ENCODE measurements at regions not wholly inside any gene's neighbourhood (a gene's known extent, or its start where the extent isn't known, plus 50 kb on each side); places are given as distances from the start of the nearest gene placed in this dataset.

- no peak overlapping the region for H3K4me3 ChIP-seq (ENCODE audit: low read depth, low read length)
- no peak for DNase-seq (ENCODE audit: low read depth)
- TF ChIP-seq CTCF (conservative IDR thresholded peaks at IDR 0.05; ENCODE audit: low read depth, low read length), result no peak
Measured at GRCh38 chr5:118597543-118597942, 390.8 kb downstream of the DTWD2 start.

- DNase-seq (ENCODE audit: low read depth), result no peak
- TF ChIP-seq CTCF (conservative IDR thresholded peaks at IDR 0.05; ENCODE audit: low read depth, low read length), result no peak
- H3K4me3 ChIP-seq (ENCODE audit: low read depth, low read length), result no peak overlapping the region
Measured at GRCh38 chr5:118596255-118596654, 392.1 kb downstream of the DTWD2 start.

- TF ChIP-seq CTCF (conservative IDR thresholded peaks at IDR 0.05; ENCODE audit: low read depth, low read length), result peak; percentile 41
- DNase-seq (ENCODE audit: low read depth), result no peak
- H3K4me3 ChIP-seq (ENCODE audit: low read depth, low read length), result no peak overlapping the region
Measured at GRCh38 chr5:118593003-118593328, 395.4 kb downstream of the DTWD2 start.

GRCh38 chr5:118592229-118593002 lies 395.9 kb downstream of the DTWD2 start:
- H3K4me3 ChIP-seq (ENCODE audit: low read depth, low read length), result no peak overlapping the region
- DNase-seq (ENCODE audit: low read depth), result no peak
- TF ChIP-seq CTCF (conservative IDR thresholded peaks at IDR 0.05; ENCODE audit: low read depth, low read length), result no peak

GRCh38 chr5:118590806-118591205 lies 397.5 kb downstream of the DTWD2 start:
- TF ChIP-seq CTCF (conservative IDR thresholded peaks at IDR 0.05; ENCODE audit: low read depth, low read length), result no peak
- no peak overlapping the region for H3K4me3 ChIP-seq (ENCODE audit: low read depth, low read length)
- no peak for DNase-seq (ENCODE audit: low read depth)

- DNase-seq (ENCODE audit: low read depth), result no peak
- TF ChIP-seq CTCF (conservative IDR thresholded peaks at IDR 0.05; ENCODE audit: low read depth, low read length), result no peak
- no peak overlapping the region for H3K4me3 ChIP-seq (ENCODE audit: low read depth, low read length)
Measured at GRCh38 chr5:118580949-118581348, 407.4 kb downstream of the DTWD2 start.

GRCh38 chr5:118578093-118578492 lies 410.3 kb downstream of the DTWD2 start:
- H3K4me3 ChIP-seq (ENCODE audit: low read depth, low read length), result no peak overlapping the region
- TF ChIP-seq CTCF (conservative IDR thresholded peaks at IDR 0.05; ENCODE audit: low read depth, low read length), result no peak
- DNase-seq (ENCODE audit: low read depth), result no peak
